HG03280 (cell line): ENCODE measurements at regions not wholly inside any gene's neighbourhood (a gene's known extent, or its start where the extent isn't known, plus 50 kb on each side); places are given as distances from the start of the nearest gene placed in this dataset.

Source experiments
- ATAC-seq: cut with Tn5 transposase; IDR thresholded peaks from one replicate; pipeline ENCODE4 v1.9.1; 2021; ENCODE audit warnings: mild to moderate bottlenecking, moderate library complexity; ENCODE audit not compliant: unreplicated experiment

DNA sequence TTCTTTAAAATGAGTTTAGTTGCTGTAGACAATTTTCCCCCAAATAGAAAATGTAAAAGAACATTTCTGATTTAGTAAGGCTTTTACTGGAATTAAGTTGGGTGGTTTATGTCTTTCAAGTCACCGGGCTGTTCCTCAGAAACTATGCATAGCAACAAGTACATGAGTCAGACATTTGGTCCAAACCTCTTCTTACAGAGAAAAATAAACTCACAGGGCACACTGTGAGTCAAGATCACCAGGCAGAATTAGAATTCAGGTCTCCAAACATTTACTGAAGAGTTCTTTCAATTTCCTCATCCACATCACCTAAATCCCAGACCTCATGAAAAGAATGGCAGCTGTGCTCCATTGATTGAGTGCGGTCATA is 476.1 kb upstream of the SOX5 start:
- ATAC-seq, result no peak

DNA sequence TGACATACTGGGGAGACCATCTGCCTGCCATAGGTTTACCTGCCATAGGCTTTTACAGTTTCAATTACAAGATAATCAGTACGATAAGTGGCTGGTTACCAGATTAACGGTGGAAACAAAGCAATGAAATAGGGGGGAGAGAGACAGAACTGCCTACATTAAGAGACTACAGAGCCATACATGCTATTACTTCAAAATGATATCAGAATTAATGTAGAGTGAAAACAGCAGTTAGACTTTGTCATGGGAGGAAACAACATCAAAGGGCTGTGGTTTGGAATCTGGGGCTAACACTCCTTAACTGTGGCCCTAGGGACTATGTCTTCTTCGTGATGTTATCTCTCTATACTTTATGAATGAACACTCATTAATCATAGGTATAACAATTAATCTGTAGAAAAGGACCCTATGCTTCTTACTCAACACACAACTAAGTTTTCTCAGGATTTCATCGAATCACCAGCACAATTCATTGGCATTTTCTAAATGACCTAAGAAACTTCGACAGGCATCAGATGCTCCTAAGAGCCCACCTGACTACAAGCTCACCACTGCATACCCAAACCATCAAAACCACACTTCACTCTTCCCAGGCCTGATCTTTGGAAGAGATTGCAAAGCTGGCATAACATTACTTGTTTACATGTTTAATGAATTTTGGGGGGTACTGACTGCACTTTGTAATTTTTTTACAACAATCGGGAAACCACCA is 475.6 kb upstream of the SOX5 start:
- ATAC-seq, result no peak

DNA sequence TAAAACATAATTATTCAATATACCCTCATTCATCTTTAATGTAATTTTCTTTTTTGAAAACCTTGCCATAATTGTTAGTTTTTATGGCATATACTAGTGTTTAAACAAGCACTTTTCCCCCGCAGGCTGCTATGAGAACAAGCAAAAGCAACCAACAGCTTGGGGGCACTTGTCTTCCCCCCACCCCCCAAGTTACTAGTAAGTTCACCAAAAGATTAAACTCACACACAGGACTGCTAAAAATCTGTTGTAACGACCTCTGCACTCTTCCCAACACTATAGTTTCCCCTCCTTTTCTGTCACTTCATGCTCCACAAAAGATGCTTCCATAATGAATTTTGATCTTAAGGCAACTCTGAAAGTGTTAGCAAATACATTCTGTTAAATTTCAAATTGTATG is 474.9 kb upstream of the SOX5 start:
- no peak for ATAC-seq

DNA sequence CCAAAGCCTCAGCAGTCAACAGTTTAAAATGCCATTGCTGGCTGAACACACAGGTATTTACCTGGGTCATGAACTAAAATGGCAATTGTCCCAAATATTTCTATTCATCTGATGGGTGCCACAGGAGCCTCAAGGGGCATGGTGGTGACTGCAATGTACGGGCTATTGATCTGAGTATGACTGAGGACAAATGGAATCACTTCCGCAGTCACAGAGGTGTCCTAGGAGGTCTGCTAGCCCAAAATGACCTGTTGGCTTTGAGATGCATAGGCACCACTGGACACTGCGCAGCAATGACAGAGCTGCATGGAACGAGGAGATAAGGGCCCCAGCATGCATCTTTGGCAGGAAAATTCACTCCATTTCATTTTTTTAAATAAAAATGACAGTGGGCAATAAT is 474.1 kb upstream of the SOX5 start:
- no peak for ATAC-seq

DNA sequence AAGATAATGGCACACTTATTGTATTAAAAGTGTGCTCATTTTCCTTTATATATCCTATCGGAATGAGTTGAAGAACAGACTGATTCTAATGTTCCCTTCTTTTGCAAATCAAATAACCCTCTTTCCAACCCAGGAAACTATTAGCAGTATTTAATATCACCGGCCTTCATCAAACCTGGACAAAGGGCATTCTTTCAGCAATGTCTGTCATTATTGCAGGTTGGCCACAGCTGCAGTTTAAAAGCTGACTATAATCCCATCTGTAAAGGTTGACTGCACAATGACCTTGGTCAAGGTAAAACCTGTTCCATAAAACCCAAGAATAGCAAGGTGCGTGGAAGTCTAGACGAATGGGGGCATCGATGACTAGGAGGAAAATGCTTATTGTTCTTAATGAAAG is 472.3 kb upstream of the SOX5 start:
- ATAC-seq, result no peak

DNA sequence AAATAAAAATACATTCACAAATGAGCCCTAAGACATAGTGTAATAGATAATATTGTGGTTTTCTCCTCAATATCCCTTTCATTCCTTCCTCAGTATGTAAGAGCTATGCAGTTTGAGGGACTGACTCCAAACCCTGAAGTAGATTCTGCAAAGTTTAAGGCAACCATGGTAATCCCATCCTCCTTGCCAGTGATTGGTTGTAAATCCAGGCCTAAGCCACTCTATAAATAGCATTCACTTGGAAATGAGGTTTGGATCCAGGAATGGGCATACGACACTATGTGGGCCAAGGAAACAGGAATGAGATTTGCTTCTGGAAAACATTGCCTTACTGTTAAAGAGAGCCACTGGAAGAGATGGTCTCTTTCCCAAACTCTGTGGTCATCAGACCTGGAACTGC is 468.7 kb upstream of the SOX5 start:
- ATAC-seq, result no peak

DNA sequence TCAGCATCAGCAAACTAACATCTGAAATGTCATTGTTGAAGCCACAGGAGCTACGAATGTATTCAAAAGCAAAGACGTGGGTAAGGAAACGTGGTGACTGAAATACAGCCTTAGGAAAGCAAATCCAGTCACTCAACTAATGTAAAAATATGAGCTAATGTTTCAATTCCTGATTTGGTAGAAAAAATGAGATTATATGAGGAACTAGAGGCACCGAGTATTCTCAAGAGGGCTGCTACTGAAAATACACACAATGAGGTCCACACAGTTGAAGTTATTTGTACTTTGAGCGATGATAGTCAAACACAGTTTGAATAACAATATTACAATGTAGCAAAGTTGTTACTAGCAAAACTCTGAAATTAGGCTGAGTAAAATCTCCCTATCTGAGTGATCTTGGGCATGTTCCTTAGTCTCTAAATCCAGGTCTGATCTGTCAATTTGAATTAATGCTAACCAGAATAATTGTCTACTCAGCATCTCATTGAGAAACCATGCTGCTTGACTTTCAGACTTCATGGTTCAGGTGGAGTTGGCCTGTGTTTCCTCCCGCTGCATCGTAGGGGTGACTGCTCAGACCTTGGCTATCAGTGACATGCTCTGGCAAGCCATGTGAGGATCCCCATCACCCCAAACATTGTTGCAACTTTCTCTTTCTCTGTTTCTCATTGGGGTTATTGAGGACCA is 467.1 kb upstream of the SOX5 start:
- no peak for ATAC-seq

DNA sequence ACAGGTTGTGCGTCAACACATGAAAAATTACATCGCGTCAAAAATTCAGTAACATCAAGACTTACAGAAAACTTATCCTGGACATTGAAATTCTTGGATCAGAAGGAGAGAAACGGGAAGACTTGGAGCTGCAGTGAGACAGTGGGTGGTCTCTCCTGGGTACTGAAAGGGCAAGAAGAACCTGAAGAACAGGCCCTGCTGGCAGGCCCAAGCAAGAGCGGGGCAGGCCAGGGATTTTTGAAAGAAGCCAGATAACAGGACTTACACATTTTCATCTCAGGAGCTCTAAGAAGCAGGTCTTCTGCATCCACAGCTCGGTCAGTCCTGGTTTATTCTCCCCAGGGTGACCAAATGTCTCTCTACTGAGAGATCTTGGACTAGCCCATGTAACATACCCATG is 466.5 kb upstream of the SOX5 start:
- no peak for ATAC-seq

DNA sequence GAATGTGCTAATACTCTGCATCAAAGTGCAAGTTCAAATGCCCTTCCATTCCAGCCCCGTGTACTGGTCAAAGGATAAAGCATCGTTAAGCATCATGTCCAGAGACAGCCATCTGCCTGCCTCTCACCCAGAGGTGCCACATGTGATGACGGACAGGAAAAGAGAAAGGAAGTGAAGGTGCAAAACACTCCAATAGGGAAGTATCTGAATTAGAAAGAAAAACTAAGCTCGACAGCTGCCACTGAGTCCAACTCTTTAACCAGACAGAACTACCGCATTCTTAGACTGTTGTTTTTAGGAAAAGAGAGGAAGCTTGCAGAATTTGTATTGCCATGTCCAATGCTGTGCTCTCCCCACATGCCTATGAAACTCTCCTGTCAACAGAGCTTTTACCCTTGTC is 465.0 kb upstream of the SOX5 start:
- no peak for ATAC-seq

DNA sequence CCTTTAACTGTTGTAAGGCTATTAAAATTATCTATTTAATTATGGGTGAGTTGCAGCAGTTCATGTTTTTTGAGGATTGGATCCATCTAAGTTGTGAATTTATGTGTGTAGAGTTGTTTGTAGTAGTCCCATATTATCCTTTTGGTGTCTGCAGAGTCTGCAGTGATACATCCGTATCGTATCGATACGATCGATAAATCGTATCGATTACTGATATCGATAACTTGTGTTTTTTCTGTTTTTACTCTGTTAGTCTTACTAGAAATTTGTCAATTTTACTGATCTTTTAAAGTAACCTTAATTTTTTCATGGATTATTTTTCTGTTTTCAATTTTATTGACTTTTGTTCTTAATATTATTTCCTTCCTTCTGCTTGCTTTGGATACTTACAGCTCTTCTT is 462.5 kb upstream of the SOX5 start:
- ATAC-seq, result no peak

DNA sequence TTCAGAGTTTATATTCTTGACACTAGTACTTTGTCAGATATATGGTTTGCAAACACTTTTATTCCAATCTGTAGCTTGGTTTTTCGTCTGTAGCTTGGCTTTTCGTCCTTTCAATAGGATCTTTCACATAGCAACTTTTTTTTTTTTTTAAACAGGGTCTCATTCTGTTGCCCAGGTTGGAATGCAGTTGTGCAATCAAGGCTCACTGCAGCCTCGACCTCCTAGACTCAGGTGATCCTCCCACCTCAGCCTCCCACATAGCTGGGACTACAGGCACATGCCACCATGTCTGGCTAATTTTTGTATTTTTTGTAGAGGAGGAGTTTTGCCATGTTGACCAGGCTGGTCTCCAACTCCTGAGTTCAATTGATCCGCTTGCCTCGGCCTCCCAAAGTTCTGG is 460.4 kb upstream of the SOX5 start:
- ATAC-seq, result no peak

DNA sequence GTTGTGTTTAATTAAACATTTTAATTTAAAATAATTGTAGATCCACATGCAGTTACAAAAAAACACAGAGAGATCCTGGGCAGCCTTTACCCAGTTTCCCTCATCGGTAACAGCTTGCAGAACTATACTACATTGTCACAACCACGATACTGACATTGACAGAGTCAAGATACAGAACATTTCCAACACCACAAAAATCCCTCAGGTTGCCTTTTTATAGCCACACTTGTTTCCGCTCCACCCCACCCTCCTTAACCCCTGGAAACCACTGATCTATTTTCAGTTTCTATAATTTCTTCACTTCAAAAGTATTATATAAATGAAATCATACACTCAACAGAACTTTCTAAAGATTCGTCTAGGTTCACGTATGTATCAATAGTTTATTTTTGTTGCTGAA is 458.8 kb upstream of the SOX5 start:
- no peak for ATAC-seq

DNA sequence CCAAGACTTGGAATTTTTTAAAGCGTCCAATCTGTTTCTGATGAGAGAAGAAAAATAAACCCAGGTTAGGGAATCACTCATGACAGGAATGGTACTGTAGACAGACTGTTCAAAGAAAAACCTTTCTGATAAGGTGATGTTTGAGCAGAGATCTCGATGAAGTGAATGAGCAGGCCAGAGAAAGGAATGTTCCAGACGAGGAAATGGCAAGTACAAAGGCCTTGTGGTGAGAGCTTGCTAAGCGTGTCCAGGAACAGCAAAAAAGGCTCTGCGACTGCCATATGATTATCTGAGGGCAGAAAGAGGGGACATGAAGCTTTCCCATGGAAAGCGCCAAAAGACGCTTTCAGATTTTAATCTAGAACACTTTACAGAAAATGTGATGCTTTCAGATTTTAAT is 458.4 kb upstream of the SOX5 start:
- no peak for ATAC-seq

DNA sequence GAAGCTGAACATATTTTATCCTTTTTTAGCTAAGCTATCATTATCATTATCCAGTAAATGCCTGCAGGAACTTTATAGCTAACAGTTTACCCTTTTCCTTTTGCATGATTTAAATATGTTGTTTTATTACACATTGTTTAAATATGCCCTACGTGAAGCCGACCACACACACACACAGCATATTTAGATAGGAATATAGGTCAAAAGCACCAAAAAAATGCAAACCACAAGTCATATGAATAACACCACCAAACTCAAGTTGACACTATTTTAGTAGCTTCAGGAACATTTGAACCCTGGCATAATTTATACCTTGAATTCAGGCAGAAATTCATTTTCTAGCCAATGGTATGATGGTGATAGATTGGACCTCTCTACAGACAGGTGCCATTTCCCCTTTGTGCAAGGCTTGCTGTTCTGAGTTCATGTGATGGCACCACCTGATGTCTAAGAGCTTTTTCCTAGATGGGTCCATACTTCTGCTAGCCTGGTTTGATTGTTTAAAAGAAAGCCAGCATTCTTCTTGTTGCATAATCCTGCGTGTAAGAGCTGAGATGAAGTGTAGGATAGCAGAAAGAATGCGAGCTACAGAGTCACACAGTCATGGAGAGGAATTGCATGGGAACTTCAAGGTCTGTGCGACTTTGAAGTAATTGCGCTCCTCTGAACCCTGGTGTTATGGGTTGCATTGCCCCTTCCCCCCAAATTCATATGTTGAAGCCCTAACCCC is 454.8 kb upstream of the SOX5 start:
- ATAC-seq, result no peak

DNA sequence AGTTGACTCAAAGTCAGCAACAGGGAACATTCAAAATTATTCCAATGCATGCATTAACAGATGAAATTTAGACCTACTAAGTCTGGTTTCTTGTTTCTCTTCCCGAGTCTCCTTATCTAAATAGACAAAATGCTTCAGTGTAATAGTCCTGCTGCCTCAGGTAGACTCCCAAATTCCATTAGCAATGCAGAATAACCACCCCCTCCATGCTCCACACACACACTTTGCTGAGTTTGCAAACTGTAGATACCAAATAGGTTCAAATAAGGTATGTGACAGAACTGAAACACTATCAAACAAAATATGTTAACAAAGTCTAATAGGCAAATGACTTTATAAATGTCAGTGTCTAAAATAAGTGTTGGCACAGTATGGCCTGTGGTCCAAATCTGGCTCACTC is 451.1 kb upstream of the SOX5 start:
- ATAC-seq, result no peak

DNA sequence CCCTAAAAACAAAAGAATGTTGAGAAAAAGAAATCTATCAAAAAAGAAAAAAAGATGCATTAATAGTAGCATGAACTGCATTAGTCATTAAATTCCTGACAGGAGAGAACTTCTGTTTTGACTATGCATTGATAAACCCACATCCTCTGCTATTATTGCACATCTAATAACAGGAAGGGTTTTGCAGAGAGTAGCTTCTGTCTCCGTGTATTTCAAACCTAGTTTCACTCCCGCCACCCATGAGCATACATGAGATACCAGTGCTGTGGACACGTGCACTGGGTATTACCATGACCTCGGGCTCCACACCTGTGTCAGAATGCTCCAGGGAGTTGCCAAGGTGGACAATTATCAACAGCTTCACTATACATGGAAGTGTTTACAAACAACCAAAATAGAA is 449.1 kb upstream of the SOX5 start:
- ATAC-seq, result no peak

DNA sequence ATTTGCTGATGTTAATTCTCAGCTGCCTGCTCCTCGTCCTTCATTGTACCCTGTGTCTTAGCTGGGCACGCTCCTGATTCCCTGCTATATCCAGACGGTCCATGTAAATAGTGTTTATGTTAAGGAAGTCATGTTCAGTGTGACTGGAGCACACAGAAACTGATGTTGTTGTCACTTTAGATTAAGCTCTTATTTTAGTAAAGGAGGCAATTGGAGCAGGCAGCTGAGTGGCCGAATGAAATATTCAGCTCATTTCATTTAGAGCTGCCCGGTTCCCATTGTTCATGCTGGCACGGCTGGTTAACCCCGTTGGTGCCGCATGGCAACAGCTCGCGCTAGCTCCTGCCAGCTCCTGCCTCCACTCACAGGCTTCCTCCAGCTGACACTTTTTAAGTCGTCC is 446.8 kb upstream of the SOX5 start:
- ATAC-seq, result no peak

DNA sequence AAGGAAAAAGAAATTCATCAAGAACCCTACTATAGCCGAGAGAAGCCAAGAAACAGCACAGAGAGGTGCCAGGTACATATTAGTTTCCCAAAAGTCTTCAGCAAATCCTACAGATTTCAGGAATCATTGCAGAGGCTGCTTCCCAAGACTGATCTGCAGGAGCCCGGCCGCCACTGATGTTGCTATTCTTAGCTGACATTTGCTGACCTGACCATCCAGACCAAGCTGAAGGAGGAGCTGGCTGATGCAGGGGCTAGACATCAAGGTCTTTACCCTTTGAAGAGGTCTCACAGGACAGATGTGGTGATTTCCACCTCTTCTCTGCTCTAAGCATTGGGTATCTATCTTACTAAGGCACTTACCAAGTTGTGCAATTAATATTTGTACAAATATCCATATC is 444.8 kb upstream of the SOX5 start:
- no peak for ATAC-seq

DNA sequence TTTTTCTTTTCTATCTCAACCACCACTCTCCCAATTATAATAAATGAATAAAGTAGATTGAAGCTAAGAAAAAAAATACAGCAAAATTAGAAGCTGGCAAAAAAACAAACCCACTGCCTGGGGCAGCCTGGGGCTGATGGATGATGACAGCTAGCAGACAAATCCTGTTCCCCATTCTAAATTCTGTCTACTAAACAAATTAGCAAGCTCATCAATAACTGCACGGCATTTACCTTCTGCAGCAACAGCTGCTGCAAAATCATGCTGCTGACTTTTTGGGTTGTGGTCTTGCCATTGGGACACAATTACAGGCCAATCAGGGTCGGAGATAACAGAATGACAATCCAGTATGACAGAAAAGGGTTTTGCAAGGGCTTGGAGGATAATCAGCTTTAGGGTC is 443.6 kb upstream of the SOX5 start:
- no peak for ATAC-seq

DNA sequence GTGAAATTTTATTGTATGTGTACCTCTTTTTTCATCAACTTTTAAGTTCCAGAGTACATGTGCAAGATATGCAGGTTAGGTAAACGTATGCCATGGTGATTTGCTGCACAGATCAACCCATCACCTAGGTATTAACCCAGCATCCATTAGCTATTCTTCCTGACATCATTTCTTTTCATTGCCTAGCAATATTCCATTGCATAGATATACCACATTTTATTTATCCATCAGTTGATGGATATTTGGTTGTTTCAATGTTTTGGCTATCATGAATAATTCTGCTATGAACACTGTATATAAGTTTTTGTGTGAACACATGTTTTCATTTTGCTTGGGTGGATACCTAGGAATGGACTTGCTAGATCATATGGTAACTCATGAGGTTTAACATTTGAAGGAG is 439.9 kb upstream of the SOX5 start:
- ATAC-seq, result no peak

DNA sequence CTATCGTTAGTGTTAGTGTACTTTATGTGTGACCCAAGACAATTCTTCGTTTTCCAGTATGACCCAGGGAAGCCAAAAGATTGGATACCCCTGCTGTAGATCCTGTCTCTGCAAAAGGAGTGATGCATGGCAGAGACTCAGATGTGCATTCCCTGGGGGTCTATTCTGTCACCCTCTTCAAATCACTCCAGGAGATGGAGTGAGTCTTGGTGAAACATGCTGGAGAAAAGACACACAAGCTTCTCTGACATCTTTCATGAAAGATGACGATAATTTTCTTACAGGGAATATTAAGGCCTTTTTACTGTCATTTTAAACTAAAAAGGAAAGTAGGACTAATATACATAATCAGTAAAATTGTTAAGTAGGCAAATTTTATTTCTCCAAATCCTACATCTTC is 437.9 kb upstream of the SOX5 start:
- no peak for ATAC-seq

DNA sequence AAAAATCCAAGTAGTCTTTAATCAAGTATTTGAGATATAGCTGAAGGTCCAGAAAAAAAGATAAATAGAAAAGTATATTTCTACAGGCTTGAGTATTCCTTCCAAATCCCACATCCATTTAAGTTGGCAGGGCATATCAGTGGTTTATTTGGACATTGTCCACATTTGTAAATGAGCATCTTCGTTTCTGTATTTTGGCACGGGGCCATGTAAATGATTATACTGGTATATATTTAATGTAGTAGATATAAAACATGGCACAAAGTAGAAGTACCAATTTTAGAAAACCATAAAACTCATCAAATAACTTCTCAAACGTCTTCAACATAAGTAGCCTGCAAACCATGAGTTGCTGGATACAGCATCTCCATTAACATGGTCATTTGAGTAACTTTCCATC is 437.4 kb upstream of the SOX5 start:
- ATAC-seq, result no peak
